HG02610 (cell line): ENCODE measurements at regions not wholly inside any gene's neighbourhood (a gene's known extent, or its start where the extent isn't known, plus 50 kb on each side); places are given as distances from the start of the nearest gene placed in this dataset.
A peak's percentile ranks its signal among the peaks of the same experiment; 100 is the strongest.
"Not testable (repeated sequence)": the region's sequence is repeated elsewhere in the genome, so short reads cannot be mapped to it uniquely, and the experiment has no call there.

Experiments
- ATAC-seq: cut with Tn5 transposase; IDR thresholded peaks from one replicate; pipeline ENCODE4 v1.9.1; 2021; ENCODE audit warnings: mild to moderate bottlenecking, moderate library complexity; ENCODE audit not compliant: unreplicated experiment

DNA sequence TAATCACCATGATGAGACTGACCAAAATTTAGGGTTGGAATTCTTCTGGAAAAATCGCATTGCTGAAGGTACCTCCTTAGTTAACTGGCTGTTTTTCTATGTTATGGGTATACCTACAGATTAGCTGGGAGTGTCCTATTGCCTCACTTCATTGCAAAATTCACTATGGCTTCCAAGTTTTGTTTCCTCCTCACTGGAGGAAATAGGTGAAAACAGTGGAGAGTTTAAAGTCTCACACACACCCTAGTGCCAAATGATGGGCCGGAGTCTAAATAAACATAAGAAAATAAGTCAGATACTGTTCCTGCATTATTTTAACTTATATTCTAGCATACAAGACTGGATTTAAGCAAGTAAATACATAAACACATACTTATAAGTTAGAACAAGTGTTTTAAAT lies 98.2 kb downstream of the AHR start:
- ATAC-seq, result no peak

DNA sequence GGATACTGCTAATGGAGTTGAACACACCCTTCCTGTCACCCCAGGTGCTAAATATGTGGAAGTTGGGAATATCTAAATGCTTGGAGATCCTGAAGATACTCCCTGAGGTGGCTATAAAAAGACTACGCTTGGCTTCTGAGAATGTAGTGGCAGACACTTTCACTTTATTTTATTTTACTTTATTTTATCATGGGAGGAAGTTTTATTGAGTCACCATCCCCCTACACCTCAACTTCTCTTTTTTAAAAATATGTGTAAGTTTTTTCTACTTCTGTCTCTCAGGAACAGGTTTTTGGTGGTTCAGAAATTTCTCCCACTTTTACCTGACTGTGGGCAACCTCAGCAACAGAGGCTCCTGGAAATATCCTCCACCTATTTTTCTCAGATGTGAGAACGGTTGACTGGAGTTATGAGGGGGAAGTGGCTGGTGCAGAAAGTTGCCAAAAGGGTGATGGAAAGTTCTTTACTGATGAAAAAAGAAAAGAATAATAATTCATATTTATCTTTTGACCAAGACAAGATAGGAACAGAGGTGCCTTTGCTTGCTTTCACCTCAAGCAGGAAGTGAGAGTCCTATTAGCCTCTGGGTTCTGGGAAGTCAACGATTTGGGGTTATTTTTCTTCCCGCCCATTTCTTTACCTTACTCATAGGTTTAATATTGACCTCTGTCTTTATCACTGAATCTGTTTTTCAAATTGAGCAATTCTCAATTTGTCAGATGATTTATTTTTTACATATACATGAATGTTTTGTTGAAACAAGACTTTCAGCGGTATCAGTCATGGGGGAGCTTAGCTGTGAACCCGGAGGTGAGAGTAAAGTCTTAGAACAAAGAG lies 103.6 kb downstream of the AHR start:
- ATAC-seq, result peak; percentile 67

GRCh38 chr7:17402628-17403278 lies 104.3 kb downstream of the AHR start:
- peak; percentile 86 for ATAC-seq

GRCh38 chr7:17404006-17404405 lies 105.6 kb downstream of the AHR start:
- ATAC-seq, result no peak

- ATAC-seq, result no peak
Measured at GRCh38 chr7:17405786-17406185, 107.3 kb downstream of the AHR start.

DNA sequence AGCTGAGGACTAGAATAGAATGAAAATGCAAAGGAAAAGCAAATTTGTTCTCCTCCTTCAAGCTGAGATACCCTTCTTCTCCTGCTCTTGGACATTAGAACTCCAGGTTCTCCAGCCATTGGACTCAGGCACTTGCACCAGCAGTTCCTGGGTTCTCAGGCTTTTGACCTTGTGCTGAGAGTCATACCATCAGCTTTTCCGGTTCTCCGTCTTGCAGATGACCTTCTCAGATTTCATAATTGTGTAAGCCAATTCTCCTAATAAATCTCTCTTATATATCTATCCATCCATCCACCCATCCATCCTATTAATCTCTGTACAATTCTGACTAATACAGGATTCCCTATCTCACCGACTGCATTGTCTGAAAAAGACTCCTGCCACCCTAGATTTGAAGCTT lies 108.3 kb downstream of the AHR start:
- no peak for ATAC-seq

- no peak for ATAC-seq
Measured at GRCh38 chr7:17407229-17407628, 108.8 kb downstream of the AHR start.

DNA sequence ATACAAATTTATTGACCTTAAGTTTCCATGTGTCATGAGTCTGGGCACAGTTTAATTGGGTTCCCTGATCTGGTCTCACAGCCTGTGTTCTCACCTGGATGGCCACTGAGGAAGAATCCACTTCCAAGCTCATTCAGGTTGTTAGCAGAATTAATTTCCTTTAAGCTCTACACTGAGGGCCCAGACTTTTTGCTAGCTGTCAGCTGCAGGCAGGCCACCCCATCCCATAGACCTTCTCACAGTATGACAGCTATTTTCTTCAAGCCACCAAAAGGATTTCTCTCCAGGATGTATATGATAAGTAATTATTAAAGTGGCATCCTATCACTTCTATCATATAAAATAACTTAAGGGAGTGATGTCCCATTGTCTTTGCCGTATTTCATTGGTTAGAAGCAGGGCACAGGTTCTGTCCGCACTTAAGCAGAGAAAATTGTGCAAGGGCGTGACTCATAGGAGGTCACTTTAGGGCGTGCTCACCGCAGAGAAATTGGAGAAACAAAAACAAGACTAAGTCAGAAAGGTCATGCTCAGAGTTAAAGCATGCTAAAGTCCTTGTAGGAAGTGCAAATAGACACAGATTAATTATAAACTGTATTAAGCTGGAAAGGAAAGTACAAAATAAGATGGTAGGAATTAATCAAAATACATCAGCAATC lies 109.9 kb downstream of the AHR start:
- ATAC-seq, result no peak

GRCh38 chr7:17408904-17409290 lies 110.4 kb downstream of the AHR start:
- ATAC-seq, result no peak

DNA sequence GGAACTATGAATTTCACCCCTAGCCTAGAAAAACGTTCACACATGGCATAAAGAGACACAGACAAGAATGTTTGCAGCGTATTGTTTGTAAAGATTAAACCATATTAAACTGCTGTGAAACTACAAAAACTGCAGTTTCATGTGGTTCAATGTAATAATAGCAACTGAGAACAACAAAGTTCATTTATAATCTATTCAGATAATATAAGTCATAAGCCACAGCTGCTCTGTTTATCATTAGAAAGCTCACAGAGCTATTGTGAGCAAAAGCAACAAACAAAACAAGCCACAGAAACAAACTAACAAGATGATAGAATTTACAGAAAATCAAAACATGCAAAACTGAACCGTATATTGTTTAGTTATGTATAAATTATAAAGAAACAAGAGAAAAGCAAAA lies 113.5 kb downstream of the AHR start:
- no peak for ATAC-seq

GRCh38 chr7:17412883-17413282 lies 114.4 kb downstream of the AHR start:
- no peak for ATAC-seq

DNA sequence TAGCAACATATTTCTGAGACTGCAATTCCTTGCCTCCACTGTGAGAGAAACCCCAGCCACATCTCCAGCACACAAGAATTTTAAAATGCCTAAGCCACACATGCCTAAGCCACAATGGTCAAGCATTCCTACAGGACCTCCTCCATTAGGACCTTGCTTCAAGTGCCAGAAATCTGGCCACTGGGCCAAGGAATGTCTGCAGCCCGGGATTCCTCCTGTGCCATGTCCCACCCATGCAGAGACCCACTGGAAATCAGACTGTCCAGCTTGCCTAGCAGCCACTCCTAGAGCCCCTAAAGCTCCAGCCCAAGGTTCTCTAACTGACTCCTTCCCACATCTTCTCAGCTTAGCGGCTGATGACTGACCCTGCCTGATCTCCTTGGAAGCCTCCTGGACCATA lies 117.5 kb downstream of the AHR start:
- no peak for ATAC-seq

DNA sequence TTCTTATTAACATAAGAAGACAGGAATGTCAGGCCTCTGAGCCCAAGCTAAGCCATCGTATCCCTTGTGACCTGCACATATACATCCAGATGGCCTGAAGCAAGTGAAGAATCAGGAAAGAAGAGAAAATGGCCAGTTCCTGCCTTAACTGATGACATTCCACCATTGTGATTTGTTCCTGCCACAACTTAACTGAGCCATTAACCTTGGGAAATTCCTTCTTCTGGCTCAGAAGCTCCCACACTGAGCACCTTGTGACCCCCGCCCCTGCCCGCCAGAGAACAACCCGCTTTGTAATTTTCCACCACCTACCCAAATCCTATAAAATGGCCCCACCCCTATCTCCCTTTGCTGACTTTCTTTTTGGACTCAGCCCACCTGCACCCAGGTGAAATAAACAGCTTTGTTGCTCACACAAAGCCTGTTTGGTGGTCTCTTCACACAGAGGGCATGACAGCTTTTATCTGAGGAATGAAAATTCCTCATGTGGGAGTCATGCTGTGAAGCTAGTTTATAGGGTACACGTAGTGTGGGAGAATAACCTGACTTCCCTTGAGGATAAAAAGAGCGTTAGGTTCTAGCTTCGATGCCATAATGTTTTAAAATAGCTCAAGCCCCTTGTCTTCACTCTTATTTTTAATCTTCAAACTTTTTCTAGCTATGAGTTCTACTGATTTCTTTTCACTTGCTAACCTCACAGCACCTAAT lies 122.0 kb downstream of the AHR start:
- not testable (repeated sequence) for ATAC-seq

DNA sequence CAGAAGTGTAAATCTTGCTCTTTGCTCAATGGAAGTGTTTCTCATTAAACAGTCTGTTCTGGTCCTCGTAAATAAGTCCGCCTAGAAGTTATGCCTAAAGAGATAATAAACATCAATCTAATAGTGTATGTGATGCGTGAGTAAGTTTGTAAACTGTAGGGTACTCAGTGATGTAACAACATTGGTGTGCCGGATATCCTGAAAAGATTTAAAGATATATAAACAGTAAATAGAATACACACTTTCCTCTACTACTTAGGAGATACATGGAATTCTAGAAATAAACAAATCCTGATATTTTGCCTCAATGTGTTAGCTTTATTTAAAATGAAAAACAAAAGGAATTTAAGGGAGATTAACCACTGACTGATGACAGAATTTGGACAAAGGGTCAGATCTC lies 123.5 kb downstream of the AHR start:
- ATAC-seq, result no peak

DNA sequence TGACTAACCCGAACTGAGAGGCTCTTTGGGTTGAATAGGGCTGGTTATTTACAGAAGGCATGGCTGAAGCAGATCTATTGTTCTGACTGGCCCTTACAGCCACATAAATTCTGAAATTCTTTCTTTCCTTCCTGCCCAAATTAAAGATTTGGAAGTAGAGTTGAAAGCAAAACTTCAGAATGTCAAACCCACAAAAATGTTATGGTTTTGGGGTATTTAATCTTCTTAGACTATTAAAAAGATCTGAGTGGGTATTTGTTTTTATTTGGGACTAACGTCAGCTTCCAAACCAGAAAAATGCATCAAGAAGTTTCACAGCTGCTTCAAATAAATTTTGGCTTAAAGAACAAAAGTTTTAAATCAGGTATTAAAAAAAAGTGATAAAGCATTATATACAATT lies 124.5 kb downstream of the AHR start:
- no peak for ATAC-seq

GRCh38 chr7:17427924-17428323 lies 129.5 kb downstream of the AHR start:
- ATAC-seq, result no peak

DNA sequence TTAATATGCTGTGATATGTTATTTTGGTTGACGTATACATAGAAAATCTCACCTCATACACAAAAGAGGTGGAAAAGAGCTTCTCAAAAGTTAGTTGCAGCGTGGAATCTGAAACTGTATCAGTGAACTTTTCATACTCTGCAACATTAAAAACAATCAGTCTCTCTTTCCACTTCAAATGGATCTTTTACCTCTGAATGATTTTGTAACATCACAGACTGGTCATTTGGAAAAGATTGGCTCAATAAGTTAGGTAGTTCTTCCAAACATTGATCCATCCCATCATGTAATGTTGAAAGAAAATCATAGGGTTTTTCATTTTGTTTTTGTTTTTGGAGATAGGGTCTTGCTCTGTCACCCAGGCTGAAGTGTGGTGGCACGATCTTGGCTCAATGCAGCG lies 131.1 kb downstream of the AHR start:
- ATAC-seq, result no peak

GRCh38 chr7:17432793-17433192 lies 134.3 kb downstream of the AHR start:
- no peak for ATAC-seq

DNA sequence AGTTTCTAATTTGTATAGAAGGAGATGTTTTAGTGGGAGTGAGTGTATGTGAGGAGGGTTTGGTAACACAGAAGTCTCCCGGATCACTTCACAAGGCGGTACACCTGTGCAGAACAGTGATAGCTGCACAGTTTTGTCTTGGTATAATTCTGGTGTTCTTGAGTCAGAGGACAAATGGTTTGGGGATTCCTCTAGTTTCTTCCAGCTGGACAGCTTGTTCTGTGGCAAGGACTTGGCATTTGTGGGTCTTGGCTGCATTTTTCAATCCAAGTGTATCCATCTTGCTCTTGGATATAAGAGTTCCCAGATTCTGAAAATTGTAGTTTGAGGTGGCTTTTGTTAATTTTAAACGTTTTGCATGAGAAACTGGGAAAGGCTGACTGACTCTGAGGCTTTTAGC lies 135.7 kb downstream of the AHR start:
- no peak for ATAC-seq

DNA sequence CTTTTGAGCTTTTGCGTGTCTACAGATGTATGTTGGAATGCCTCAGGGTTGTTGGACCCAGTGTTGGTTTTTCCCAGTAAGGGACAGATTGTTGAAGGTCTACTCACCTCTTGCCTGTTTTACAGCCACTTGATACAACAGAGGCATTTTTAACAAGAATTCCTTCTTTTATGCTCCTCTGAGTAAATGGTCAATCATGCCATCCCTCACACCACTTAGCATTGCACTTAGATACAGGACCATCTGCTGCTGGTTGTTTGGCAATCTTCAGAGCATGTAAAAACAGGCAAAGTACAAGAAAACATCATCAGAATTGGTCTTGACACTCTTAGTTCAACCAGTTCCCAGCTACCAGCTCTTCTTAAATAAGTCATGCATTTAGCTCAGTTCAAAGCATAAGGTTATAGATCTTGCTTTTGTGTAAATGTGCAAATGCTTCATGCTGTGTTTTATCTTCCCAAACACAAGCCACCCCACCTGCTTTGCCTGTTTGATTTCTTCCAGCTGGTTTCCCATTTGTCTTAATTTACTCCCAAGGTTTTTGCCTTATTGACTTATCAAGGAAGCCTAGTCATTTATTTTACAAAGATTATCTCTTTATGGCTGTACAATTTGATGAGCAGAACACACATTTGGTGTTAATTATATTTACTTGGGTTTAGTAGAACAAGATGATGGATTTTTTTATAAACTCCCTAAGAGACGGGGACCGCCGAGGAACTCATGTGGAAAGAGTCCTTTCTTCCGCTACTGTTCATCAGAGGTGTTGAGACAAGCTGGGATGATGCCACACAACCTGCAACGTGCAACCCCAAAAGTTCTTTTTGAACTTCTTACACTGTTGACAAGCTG lies 136.6 kb downstream of the AHR start:
- no peak for ATAC-seq

- ATAC-seq, result no peak
Measured at GRCh38 chr7:17436126-17436525, 137.7 kb downstream of the AHR start.
